ENCODE measurements at regions not wholly inside any gene's neighbourhood (a gene's known extent, or its start where the extent isn't known, plus 50 kb on each side); places are given as distances from the start of the nearest gene placed in this dataset.
"Not testable (repeated sequence)": the region's sequence is repeated elsewhere in the genome, so short reads cannot be mapped to it uniquely, and the experiment has no call there.

DNA sequence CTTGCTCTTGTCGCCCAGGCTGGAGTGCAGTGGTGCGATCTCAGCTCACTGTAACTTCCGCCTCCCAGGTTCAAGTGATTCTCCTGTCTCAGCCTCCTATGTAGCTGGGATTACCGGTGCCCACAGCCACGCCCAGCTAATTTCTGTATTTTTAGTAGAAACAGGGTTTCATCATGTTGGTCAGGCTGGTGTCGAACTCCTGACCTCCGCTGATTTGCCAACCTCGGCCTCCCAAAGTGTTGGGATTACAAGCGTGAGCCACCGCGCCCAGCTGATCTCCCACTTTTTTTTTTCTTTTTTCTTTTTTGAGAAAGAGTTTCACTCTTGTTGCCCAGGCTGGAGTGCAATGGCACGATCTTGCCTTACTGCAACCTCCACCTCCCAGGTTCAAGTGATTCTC lies 517.9 kb downstream of the KCNJ18 start:
- TF ChIP-seq, protein P1, sequence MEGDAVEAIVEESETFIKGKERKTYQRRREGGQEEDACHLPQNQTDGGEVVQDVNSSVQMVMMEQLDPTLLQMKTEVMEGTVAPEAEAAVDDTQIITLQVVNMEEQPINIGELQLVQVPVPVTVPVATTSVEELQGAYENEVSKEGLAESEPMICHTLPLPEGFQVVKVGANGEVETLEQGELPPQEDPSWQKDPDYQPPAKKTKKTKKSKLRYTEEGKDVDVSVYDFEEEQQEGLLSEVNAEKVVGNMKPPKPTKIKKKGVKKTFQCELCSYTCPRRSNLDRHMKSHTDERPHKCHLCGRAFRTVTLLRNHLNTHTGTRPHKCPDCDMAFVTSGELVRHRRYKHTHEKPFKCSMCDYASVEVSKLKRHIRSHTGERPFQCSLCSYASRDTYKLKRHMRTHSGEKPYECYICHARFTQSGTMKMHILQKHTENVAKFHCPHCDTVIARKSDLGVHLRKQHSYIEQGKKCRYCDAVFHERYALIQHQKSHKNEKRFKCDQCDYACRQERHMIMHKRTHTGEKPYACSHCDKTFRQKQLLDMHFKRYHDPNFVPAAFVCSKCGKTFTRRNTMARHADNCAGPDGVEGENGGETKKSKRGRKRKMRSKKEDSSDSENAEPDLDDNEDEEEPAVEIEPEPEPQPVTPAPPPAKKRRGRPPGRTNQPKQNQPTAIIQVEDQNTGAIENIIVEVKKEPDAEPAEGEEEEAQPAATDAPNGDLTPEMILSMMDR (IDR thresholded peaks at IDR 0.05) = not testable (repeated sequence)
- not testable (repeated sequence) for TF ChIP-seq POLR2A, POLR2AphosphoS5 (IDR thresholded peaks at IDR 0.05)
